Activated T-cell treated with anti-CD3 and anti-CD28 coated beads for 48 hours (primary cell): ENCODE measurements at regions not wholly inside any gene's neighbourhood (a gene's known extent, or its start where the extent isn't known, plus 50 kb on each side); places are given as distances from the start of the nearest gene placed in this dataset.
"Not testable (repeated sequence)": the region's sequence is repeated elsewhere in the genome, so short reads cannot be mapped to it uniquely, and the experiment has no call there.

Experiments
- DNase-seq: peaks from one replicate; pipeline ENCODE4 v3.0.0-alpha.2; 2020; ENCODE audit warnings: low read depth

GRCh38 chr6:154598399-154598798 is 87.9 kb upstream of the CNKSR3 start:
- no peak for DNase-seq

GRCh38 chr6:154602296-154602695 is 91.8 kb upstream of the CNKSR3 start:
- no peak for DNase-seq

GRCh38 chr6:154602708-154603107 is 92.2 kb upstream of the CNKSR3 start:
- no peak for DNase-seq

- DNase-seq, result no peak
Observed at GRCh38 chr6:154604119-154604518, 93.6 kb upstream of the CNKSR3 start.

- DNase-seq, result peak; percentile 3
Observed at GRCh38 chr6:154605178-154605881, 94.8 kb upstream of the CNKSR3 start.

GRCh38 chr6:154605882-154606370 is 95.4 kb upstream of the CNKSR3 start:
- no peak for DNase-seq

GRCh38 chr6:154606457-154606856 is 96.0 kb upstream of the CNKSR3 start:
- DNase-seq, result peak; percentile 77

GRCh38 chr6:154606860-154607259 is 96.4 kb upstream of the CNKSR3 start:
- no peak for DNase-seq

- DNase-seq, result no peak
Observed at GRCh38 chr6:154611241-154611640, 100.8 kb upstream of the CNKSR3 start.

- DNase-seq, result no peak
Observed at GRCh38 chr6:154611847-154612246, 101.4 kb upstream of the CNKSR3 start.

GRCh38 chr6:154613137-154613676 is 102.7 kb upstream of the CNKSR3 start:
- DNase-seq, result no peak

- no peak for DNase-seq
Observed at GRCh38 chr6:154614101-154614500, 103.6 kb upstream of the CNKSR3 start.

GRCh38 chr6:154614641-154615040 is 104.2 kb upstream of the CNKSR3 start:
- DNase-seq, result no peak

GRCh38 chr6:154615483-154616025 is 105.1 kb upstream of the CNKSR3 start:
- no peak for DNase-seq

GRCh38 chr6:154617175-154617574 is 106.7 kb upstream of the CNKSR3 start:
- DNase-seq, result no peak

- DNase-seq, result no peak
Observed at GRCh38 chr6:154619146-154619545, 108.7 kb upstream of the CNKSR3 start.

GRCh38 chr6:154621686-154622085 is 111.2 kb upstream of the CNKSR3 start:
- DNase-seq, result no peak

GRCh38 chr6:154622618-154623336 is 110.4 kb upstream of the SCAF8 start:
- DNase-seq, result no peak

GRCh38 chr6:154623391-154623790 is 109.8 kb upstream of the SCAF8 start:
- no peak for DNase-seq

- DNase-seq, result no peak
Observed at GRCh38 chr6:154624038-154624599, 109.1 kb upstream of the SCAF8 start.

GRCh38 chr6:154624727-154625126 is 108.5 kb upstream of the SCAF8 start:
- not testable (repeated sequence) for DNase-seq

GRCh38 chr6:154625721-154626120 is 107.5 kb upstream of the SCAF8 start:
- DNase-seq, result no peak

- DNase-seq, result no peak
Observed at GRCh38 chr6:154629127-154629526, 104.1 kb upstream of the SCAF8 start.
